ENCODE measurements at regions not wholly inside any gene's neighbourhood (a gene's known extent, or its start where the extent isn't known, plus 50 kb on each side); places are given as distances from the start of the nearest gene placed in this dataset.

DNA sequence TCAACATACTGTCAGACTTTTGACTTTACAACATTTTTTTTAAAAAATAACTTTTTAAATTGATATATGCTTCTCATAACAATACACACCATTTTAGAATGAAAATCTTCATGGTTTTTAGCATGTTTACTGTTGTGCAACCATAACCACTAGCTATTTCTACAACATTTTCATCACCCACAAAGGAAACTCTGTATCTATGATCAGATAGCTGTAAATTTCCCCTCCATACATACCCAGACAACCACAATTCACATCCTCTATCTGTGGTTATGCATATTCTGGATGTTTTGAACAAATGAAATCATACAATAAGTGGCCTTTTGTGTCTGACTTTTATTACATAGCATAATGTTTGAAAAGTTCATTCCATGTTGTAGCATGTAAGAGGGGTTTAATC is 1666.0 kb downstream of the EFNB2 start:
- no peak for DNase-seq (ENCODE audit: low read depth in 3 of 3)

DNA sequence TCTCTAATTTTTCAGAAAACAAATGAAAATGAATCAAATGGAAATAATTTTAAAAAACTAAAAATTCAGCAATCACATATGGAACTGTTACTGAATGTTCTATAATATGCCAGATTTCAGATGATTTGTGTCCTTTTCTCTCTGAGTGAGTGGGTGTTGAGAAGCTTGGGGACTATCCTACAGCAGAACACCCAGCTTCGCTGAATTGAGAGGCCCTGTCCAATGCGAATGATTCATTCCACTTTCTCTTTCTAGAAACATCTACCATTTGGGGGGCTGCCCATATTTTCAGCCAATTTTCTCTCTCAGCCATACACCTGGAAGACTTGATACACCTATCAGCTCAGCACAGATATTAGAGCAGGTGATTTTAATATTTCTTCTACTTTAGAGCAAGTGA is 1666.7 kb downstream of the EFNB2 start:
- no peak for DNase-seq (ENCODE audit: low read depth in 3 of 3)

- no peak for DNase-seq (ENCODE audit: low read depth in 3 of 3)
These were observed 1679.9 kb downstream of the EFNB2 start for GRCh38 chr13:104855581-104855980.

DNA sequence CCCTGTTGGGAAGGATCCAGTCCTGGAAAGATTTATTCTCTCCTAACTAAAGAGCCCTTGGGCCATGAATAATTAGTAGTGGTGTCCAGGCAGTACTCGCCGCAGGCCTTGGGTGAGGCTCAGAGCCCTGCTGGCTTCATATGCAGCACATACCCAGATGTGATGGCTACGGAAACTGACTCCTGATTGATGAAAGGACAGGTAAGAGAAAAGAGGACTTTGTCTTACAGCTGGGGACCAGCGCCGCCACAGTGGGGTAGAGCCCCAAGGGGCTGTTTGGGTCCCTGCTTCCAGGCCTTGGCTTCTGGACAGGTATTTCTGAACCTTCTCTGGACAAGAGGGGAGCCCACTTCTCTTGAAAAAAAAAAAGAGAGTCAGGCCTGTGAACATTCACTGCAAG is 1680.8 kb downstream of the EFNB2 start:
- no peak for DNase-seq (ENCODE audit: low read depth in 3 of 3)

DNA sequence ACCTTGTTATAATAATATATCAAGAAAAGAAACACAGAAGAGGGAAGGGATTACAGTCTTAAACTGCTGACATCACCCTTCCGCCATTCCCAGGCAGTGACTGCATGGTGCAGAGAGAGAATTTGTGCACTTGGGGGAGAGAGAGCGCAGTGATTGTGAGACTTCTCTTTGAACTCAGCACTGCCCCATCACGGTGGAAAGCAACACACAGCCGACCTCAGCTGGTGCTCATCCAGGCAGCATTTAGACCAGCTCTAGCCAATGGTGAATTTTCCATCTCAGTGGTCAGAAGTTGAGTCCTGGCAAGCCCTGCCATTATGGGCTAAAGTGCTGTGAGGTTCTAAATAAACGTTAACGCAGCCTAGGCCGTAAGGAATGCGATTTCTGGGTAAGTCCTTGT is 1681.5 kb downstream of the EFNB2 start:
- no peak for DNase-seq (ENCODE audit: low read depth in 3 of 3)

- DNase-seq (ENCODE audit: low read depth in 3 of 3): no peak
These were observed 1687.5 kb downstream of the EFNB2 start for GRCh38 chr13:104847922-104848321.

DNA sequence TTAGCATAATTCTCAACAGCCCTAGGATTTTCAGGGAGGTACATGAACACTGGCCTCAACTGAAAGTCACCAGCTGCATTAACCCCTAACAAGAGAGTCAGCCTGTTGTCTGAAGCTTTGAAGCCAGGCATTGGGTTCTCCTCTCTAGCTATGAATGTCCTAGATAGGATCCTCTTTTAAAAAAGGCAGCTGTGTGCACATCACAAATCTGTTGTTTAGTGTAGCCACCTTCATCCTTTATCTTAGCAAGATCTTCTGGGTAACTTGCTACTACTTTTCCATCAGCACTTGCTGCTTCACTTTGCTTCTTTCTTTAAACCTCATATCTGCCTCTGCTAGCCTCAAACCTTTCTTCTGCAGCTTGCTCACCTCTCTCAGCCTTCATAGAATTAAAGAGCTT is 1692.1 kb downstream of the EFNB2 start:
- DNase-seq (ENCODE audit: low read depth in 3 of 3): no peak

DNA sequence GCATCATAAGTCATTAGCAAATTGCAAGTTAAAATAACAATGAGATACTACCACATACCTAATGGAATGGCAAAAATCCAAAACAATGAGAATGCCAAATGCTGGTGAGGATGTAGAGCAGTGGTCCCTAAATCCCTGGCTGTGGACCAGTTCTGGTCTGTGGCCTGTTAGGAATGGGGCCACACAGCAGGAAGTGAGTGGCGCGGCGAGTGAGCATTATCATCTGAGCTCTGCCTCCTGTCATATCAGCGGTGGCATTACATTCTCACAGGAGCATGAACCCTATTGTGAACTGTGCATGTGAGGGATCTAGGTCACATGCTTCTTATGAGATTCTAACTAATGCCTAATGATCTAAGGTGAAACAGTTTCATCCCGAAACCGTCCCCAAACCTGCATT is 1694.4 kb downstream of the EFNB2 start:
- no peak for DNase-seq (ENCODE audit: low read depth in 3 of 3)

GRCh38 chr13:104837756-104838155 is 1697.7 kb downstream of the EFNB2 start:
- no peak for DNase-seq (ENCODE audit: low read depth in 3 of 3)

DNA sequence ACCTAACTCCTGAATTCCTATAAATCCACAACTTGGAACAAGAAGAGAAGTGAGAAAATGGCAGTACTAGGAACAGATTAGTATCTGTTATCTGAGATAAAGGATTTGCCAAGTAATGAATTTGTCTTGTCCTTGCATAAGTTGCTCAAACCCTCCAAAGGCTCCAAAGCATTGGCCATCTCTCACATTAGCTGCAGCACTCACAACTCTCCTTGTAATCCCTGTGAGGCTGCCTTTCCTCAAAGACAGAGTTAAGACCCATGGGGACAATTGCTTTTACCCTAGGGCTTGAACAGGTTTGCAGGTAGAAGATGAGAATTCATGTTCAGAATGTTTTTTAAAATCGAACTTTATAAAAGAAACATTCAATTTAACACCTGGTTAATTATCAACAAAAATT is 1702.2 kb downstream of the EFNB2 start:
- DNase-seq (ENCODE audit: low read depth in 3 of 3): no peak

DNA sequence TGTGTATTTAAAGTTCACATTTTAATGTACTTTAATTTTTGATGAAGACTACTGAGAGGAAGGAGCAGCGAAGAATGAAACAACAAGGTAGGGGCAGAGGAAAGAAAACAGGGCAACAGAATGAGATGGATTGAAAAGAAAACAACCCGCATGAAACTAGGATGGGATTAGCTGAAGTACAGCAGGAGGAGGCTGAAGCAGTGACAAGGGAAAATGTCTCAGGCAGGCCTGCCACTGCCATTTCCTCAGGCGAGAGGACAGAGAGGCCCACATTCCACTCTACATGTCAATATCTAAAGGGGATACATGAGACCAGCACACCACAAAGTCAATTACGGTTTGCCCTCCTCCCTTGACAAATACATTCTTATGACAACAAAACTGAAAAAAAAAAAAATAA is 1703.2 kb downstream of the EFNB2 start:
- DNase-seq (ENCODE audit: low read depth in 3 of 3): no peak

- DNase-seq (ENCODE audit: low read depth in 3 of 3): no peak
These were observed 1703.6 kb downstream of the EFNB2 start for GRCh38 chr13:104831831-104832230.

- no peak for DNase-seq (ENCODE audit: low read depth in 3 of 3)
These were observed 1711.8 kb downstream of the EFNB2 start for GRCh38 chr13:104823709-104824108.

DNA sequence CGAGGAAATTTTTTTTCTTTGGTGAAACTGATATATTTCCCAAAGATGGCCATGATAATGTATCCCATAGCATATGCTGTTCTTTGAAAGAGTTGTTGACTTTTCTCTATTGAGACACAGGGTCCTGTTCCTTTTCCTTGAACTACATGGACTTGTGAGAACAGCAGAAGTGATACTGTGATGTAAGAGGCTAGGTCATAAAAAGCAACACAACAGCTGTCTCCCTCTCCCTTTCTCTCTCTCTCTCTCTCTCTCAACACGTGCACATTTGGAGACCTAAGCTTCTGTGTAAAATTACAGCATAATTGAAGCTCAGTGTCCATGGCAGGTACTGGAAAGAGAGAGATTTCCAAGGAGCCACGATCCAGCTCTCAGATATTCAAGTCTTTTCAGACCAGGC is 1712.4 kb downstream of the EFNB2 start:
- no peak for DNase-seq (ENCODE audit: low read depth in 3 of 3)

- no peak for DNase-seq (ENCODE audit: low read depth in 3 of 3)
These were observed 1718.2 kb downstream of the EFNB2 start for GRCh38 chr13:104817271-104817670.

DNA sequence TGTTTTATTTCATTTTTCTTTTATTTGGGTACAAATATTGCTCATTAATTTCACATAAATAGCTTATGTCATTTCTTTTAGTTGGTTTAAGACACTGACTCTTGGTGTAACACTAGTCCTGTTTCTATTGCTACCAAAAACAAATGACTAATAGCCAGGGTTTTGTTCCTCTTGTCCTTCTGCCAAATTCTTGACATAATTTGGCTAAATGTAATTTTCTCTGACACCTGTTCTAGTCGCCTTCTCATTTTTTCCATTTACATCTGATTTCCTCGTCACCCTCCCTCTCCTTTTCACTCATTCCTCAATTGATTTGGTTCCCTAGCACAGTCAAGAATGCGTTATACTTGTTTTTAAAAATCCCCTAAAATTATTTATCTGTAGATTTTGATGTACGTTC is 1718.7 kb downstream of the EFNB2 start:
- DNase-seq (ENCODE audit: low read depth in 3 of 3): no peak

DNA sequence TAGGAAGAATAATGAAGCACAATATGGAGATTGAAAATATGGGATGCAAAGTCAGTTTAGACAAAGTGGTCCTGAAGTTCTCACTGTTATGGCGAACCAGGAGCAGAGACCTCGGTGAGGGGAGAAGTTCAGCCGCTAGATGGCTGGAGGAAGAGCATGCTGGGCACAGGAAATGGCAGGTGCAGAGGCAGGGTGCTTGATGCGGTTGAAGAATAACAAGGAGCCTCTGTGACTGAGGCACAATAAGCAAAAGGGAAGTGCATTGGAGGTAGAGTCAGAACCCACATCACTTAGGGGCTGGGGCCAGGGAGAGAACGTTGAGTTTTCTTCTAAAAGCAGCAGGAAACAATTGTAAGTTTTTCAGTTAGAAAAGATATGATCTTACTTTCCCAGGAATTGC is 1725.2 kb downstream of the EFNB2 start:
- DNase-seq (ENCODE audit: low read depth in 3 of 3): no peak

GRCh38 chr13:104809483-104809882 is 1726.0 kb downstream of the EFNB2 start:
- no peak for DNase-seq (ENCODE audit: low read depth in 3 of 3)

GRCh38 chr13:104805346-104805745 is 1730.1 kb downstream of the EFNB2 start:
- no peak for DNase-seq (ENCODE audit: low read depth in 3 of 3)

GRCh38 chr13:104799152-104799551 is 1732.9 kb upstream of the SLC10A2 start:
- no peak for DNase-seq (ENCODE audit: low read depth in 3 of 3)

DNA sequence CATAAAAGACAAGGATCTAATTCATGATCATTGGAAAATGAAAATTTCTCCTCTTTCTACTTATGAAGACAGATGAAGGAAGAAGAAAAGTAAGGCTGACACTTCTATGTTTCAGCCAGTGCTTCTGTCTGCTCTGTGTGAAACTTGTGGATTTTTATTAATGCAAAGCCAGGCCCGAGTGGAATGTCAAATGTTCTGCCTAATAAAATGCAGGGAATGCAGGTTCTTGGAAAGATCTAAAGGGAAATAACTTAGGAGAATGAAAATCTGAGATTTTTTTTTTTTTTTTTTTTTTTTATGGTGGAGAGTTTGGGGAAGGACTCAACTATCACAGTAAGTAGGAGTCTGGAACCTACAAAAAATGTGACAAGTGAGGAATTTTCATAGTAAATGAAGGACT is 1732.3 kb upstream of the SLC10A2 start:
- DNase-seq (ENCODE audit: low read depth in 3 of 3): no peak

DNA sequence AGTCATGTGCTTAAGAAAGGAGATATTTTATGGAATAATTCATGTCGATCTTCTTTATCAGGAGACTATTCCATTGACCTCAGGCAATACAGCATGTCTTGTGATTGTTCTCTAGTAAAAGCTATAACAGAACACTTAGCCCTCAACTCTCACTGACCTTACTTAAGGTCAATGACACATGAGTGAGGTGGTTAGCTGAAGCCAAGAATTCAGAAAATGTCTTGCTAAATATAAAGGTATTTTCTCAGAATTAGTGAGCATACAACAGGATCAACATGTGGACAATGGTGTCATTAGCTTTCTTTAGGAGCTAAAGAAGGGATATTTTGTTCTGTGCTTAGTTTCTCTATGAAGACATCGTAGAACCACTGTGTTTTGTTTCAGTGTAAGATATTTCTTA is 1730.4 kb upstream of the SLC10A2 start:
- DNase-seq (ENCODE audit: low read depth in 3 of 3): no peak

GRCh38 chr13:104785952-104786351 is 1719.7 kb upstream of the SLC10A2 start:
- no peak for DNase-seq (ENCODE audit: low read depth in 3 of 3)

GRCh38 chr13:104784891-104785290 is 1718.7 kb upstream of the SLC10A2 start:
- no peak for DNase-seq (ENCODE audit: low read depth in 3 of 3)

DNA sequence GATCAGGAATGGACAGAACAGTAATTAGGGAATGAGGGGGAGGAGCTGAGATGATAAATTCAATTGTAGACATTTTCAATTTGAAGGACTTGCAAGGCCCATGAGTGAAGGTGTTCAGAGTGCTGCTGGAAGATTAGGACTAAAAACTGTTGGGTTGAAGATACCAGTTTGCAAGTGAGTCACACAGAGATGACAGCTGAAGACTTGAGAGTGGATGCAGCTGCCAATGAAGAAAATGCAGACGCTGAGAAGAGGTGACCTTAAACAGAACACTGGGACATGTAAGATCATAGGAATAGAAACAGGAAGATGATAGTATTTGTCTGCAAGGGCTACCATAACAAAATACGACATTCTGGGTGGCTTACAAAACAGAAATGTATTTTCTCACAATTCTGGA is 1716.5 kb upstream of the SLC10A2 start:
- DNase-seq (ENCODE audit: low read depth in 3 of 3): no peak
